IPS-18a (cell line): ENCODE measurements at regions not wholly inside any gene's neighbourhood (a gene's known extent, or its start where the extent isn't known, plus 50 kb on each side); places are given as distances from the start of the nearest gene placed in this dataset.

Experiments
- H3K27ac ChIP-seq: one replicate; pipeline ENCODE4 v1.5.1; 2013; ENCODE audit warnings: low read length
- H3K27me3 ChIP-seq: one replicate; pipeline ENCODE4 v1.6.1; 2013; ENCODE audit warnings: mild to moderate bottlenecking, low read length; ENCODE audit not compliant: control insufficient read depth, insufficient read depth
- H3K36me3 ChIP-seq: one replicate; pipeline ENCODE4 v1.6.1; 2013; ENCODE audit warnings: low read depth, low read length; ENCODE audit not compliant: control insufficient read depth
- H3K4me1 ChIP-seq: one replicate; pipeline ENCODE4 v1.6.1; 2013; ENCODE audit warnings: low read depth, low read length; ENCODE audit not compliant: control insufficient read depth
- H3K4me3 ChIP-seq: one replicate; pipeline ENCODE4 v1.5.1; 2013; ENCODE audit warnings: low read length
- H3K9ac ChIP-seq: one replicate; pipeline ENCODE4 v1.6.1; 2013; ENCODE audit warnings: mild to moderate bottlenecking, low read length, moderate library complexity
- H3K9me3 ChIP-seq: one replicate; pipeline ENCODE4 v1.6.1; 2013; ENCODE audit warnings: low read depth, low read length; ENCODE audit not compliant: control insufficient read depth

GRCh38 chr19:28971049-28971448 lies 241.9 kb downstream of the UQCRFS1 start:
- H3K4me1 ChIP-seq: no peaks in the 10 kb centered on the region
- H3K9ac ChIP-seq: no peak overlapping the region
- H3K4me3 ChIP-seq: no peak overlapping the region
- no peak overlapping the region for H3K27ac ChIP-seq
- no peaks in the 10 kb centered on the region for H3K36me3 ChIP-seq
- H3K27me3 ChIP-seq: no peaks in the 10 kb centered on the region
- no peaks in the 10 kb centered on the region for H3K9me3 ChIP-seq

- Histone ChIP-seq H3K9ac (no peak overlapping the region), H3K36me3 (no peaks in the 10 kb centered on the region), H3K4me3 (no peak overlapping the region), H3K27me3 (no peaks in the 10 kb centered on the region), H3K27ac (no peak overlapping the region), H3K9me3 (no peaks in the 10 kb centered on the region), H3K4me1 (no peaks in the 10 kb centered on the region)
Measured at GRCh38 chr19:28968721-28969120, 244.2 kb downstream of the UQCRFS1 start.

GRCh38 chr19:28966737-28967399 lies 246.1 kb downstream of the UQCRFS1 start:
- Histone ChIP-seq H3K4me3 (no peak overlapping the region), H3K4me1 (no peaks in the 10 kb centered on the region), H3K27ac (no peak overlapping the region), H3K9ac (no peak overlapping the region), H3K27me3 (no peaks in the 10 kb centered on the region), H3K36me3 (no peaks in the 10 kb centered on the region), H3K9me3 (no peaks in the 10 kb centered on the region)

- no peak overlapping the region for H3K9ac ChIP-seq
Measured at GRCh38 chr19:28964500-28964899, 248.5 kb downstream of the UQCRFS1 start.

GRCh38 chr19:28963486-28964250 lies 249.3 kb downstream of the UQCRFS1 start:
- Histone ChIP-seq H3K9ac (no peak overlapping the region), H3K27ac (no peak overlapping the region), H3K9me3 (no peaks in the 10 kb centered on the region), H3K4me1 (no peaks in the 10 kb centered on the region), H3K4me3 (no peak overlapping the region), H3K36me3 (no peaks in the 10 kb centered on the region), H3K27me3 (no peaks in the 10 kb centered on the region)

More at GRCh38 chr19:28964500-28964899, 248.5 kb downstream of the UQCRFS1 start:
- H3K27me3 ChIP-seq: no peaks in the 10 kb centered on the region
- no peak overlapping the region for H3K27ac ChIP-seq
- no peaks in the 10 kb centered on the region for H3K4me1 ChIP-seq
- H3K4me3 ChIP-seq: no peak overlapping the region
- no peaks in the 10 kb centered on the region for H3K36me3 ChIP-seq
- H3K9me3 ChIP-seq: no peaks in the 10 kb centered on the region

GRCh38 chr19:28961772-28962500 lies 251.0 kb downstream of the UQCRFS1 start:
- Histone ChIP-seq H3K9ac (no peak overlapping the region), H3K9me3 (no peaks in the 10 kb centered on the region), H3K27me3 (no peaks in the 10 kb centered on the region), H3K4me3 (no peak overlapping the region), H3K27ac (no peak overlapping the region), H3K36me3 (no peaks in the 10 kb centered on the region), H3K4me1 (no peaks in the 10 kb centered on the region)

- H3K27ac ChIP-seq: no peak overlapping the region
- no peaks in the 10 kb centered on the region for H3K36me3 ChIP-seq
- H3K9ac ChIP-seq: no peak overlapping the region
- H3K9me3 ChIP-seq: no peaks in the 10 kb centered on the region
- no peaks in the 10 kb centered on the region for H3K4me1 ChIP-seq
- H3K4me3 ChIP-seq: no peak overlapping the region
- no peaks in the 10 kb centered on the region for H3K27me3 ChIP-seq
Measured at GRCh38 chr19:28960986-28961705, 251.8 kb downstream of the UQCRFS1 start.

GRCh38 chr19:28960586-28960985 lies 252.4 kb downstream of the UQCRFS1 start:
- H3K4me3 ChIP-seq: no peak overlapping the region
- H3K9me3 ChIP-seq: no peaks in the 10 kb centered on the region
- no peak overlapping the region for H3K9ac ChIP-seq
- no peaks in the 10 kb centered on the region for H3K27me3 ChIP-seq
- H3K27ac ChIP-seq: no peak overlapping the region
- H3K36me3 ChIP-seq: no peaks in the 10 kb centered on the region
- no peaks in the 10 kb centered on the region for H3K4me1 ChIP-seq

GRCh38 chr19:28956961-28957360 lies 256.0 kb downstream of the UQCRFS1 start:
- no peaks in the 10 kb centered on the region for H3K4me1 ChIP-seq
- no peaks in the 10 kb centered on the region for H3K9me3 ChIP-seq
- no peaks in the 10 kb centered on the region for H3K36me3 ChIP-seq
- no peak overlapping the region for H3K4me3 ChIP-seq
- H3K9ac ChIP-seq: no peak overlapping the region
- no peak overlapping the region for H3K27ac ChIP-seq
- no peaks in the 10 kb centered on the region for H3K27me3 ChIP-seq

- no peak overlapping the region for H3K27ac ChIP-seq
- no peak overlapping the region for H3K4me3 ChIP-seq
- no peaks in the 10 kb centered on the region for H3K9me3 ChIP-seq
- H3K4me1 ChIP-seq: no peaks in the 10 kb centered on the region
- H3K36me3 ChIP-seq: no peaks in the 10 kb centered on the region
- no peaks in the 10 kb centered on the region for H3K27me3 ChIP-seq
- no peak overlapping the region for H3K9ac ChIP-seq
Measured at GRCh38 chr19:28956421-28956820, 256.5 kb downstream of the UQCRFS1 start.

GRCh38 chr19:28949535-28949934 lies 263.4 kb downstream of the UQCRFS1 start:
- Histone ChIP-seq H3K9me3 (no peaks in the 10 kb centered on the region), H3K4me1 (no peaks in the 10 kb centered on the region), H3K9ac (no peak overlapping the region), H3K36me3 (no peaks in the 10 kb centered on the region), H3K27me3 (no peaks in the 10 kb centered on the region), H3K4me3 (no peak overlapping the region), H3K27ac (no peak overlapping the region)
